C4-2B (cell line): ENCODE measurements at regions not wholly inside any gene's neighbourhood (a gene's known extent, or its start where the extent isn't known, plus 50 kb on each side); places are given as distances from the start of the nearest gene placed in this dataset.

Source experiments
- ZFX ChIP-seq: fragments of 450-650 bp; IDR thresholded peaks from 2 replicates; pipeline ENCODE4 v1.6.1; 2017
- TF ChIP-seq, protein P1 (sequence below): fragments of 450-650 bp; conservative IDR thresholded peaks from 2 replicates; pipeline ENCODE4 v1.5.1; 2017; ENCODE audit warnings: mild to moderate bottlenecking

DNA sequence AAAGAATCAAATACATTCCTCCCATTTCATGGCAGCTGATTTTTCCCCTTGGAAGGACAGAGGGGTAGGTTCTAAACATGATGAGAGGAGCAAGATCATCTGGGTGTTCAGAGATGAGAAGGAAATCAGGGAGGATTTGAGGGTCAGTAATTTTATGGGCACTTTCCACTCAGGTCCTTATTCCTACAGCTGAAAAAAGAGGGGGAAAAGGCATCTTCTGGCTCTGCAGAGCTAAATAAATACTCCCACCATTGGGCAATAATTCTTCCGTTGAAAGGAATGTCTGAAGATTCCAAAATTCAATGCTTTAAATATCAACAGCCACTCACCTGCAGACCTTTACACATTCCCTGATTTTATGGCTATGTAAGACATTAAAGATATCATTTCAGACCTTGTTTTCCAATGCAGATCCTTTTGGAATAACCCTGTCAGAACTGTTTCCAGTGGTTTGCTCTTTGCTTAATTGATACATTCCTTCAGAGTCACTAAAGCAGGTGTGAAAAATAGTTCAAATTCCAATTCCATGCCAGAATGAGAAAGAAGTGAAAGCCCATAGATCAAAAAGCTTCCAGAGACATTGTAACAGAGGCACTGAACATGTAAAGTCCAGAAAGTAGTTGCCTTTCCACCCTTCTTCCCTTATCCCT is 233.3 kb upstream of the KRR1 start:
- TF ChIP-seq, protein P1, sequence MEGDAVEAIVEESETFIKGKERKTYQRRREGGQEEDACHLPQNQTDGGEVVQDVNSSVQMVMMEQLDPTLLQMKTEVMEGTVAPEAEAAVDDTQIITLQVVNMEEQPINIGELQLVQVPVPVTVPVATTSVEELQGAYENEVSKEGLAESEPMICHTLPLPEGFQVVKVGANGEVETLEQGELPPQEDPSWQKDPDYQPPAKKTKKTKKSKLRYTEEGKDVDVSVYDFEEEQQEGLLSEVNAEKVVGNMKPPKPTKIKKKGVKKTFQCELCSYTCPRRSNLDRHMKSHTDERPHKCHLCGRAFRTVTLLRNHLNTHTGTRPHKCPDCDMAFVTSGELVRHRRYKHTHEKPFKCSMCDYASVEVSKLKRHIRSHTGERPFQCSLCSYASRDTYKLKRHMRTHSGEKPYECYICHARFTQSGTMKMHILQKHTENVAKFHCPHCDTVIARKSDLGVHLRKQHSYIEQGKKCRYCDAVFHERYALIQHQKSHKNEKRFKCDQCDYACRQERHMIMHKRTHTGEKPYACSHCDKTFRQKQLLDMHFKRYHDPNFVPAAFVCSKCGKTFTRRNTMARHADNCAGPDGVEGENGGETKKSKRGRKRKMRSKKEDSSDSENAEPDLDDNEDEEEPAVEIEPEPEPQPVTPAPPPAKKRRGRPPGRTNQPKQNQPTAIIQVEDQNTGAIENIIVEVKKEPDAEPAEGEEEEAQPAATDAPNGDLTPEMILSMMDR: no peak
- TF ChIP-seq ZFX: no peak
